Astrocyte of the cerebellum (primary cell): ENCODE measurements at regions not wholly inside any gene's neighbourhood (a gene's known extent, or its start where the extent isn't known, plus 50 kb on each side); places are given as distances from the start of the nearest gene placed in this dataset.

Experiments used
- DNase-seq: peaks from one replicate; pipeline ENCODE4 v3.0.0-alpha.2; 2011; ENCODE audit warnings: low read depth
- H3K4me3 ChIP-seq: 2 replicates; pipeline ENCODE4 v1.5.1; 2011; ENCODE audit warnings: mild to moderate bottlenecking, low read depth, low read length, moderate library complexity
- CTCF ChIP-seq: IDR thresholded peaks from 2 replicates; pipeline ENCODE4 v1.5.1; 2012; ENCODE audit warnings: low read length, low read depth, moderate library complexity, mild to moderate bottlenecking; ENCODE audit errors: missing control alignments
- in situ Hi-C: cut with HindIII; loops from 2 replicates; pipeline ENCODE4 v1.10.0; 2017; ENCODE audit warnings: low sequenced_read_pairs

- no peak for DNase-seq
- no peak overlapping the region for H3K4me3 ChIP-seq
- in situ Hi-C loops = no loop called here
- TF ChIP-seq CTCF = no peak
These were observed 184.5 kb upstream of the DNAJC19 start for GRCh38 chr3:181174022-181174421.

GRCh38 chr3:181173227-181173626 is 183.7 kb upstream of the DNAJC19 start:
- in situ Hi-C loops = no loop called here
- H3K4me3 ChIP-seq = no peak overlapping the region
- no peak for TF ChIP-seq CTCF
- no peak for DNase-seq

GRCh38 chr3:181134873-181135272 is 145.3 kb upstream of the DNAJC19 start:
- H3K4me3 ChIP-seq = no peak overlapping the region
- in situ Hi-C loops = no loop called here
- TF ChIP-seq CTCF = no peak
- no peak for DNase-seq

- DNase-seq = no peak
- in situ Hi-C loops = no loop called here
- no peak for TF ChIP-seq CTCF
- H3K4me3 ChIP-seq = no peak overlapping the region
These were observed 144.3 kb upstream of the DNAJC19 start for GRCh38 chr3:181133832-181134231.

- H3K4me3 ChIP-seq = no peak overlapping the region
- no peak for TF ChIP-seq CTCF
- in situ Hi-C loops = no loop called here
- no peak for DNase-seq
These were observed 116.1 kb upstream of the DNAJC19 start for GRCh38 chr3:181105646-181106045.

GRCh38 chr3:181103605-181104004 is 114.1 kb upstream of the DNAJC19 start:
- in situ Hi-C loops = no loop called here
- no peak for DNase-seq
- no peak overlapping the region for H3K4me3 ChIP-seq
- TF ChIP-seq CTCF = no peak

- TF ChIP-seq CTCF = no peak
- in situ Hi-C loops = no loop called here
- DNase-seq = no peak
- H3K4me3 ChIP-seq = no peak overlapping the region
These were observed 96.5 kb upstream of the DNAJC19 start for GRCh38 chr3:181086011-181086410.
